ENCODE measurements at regions not wholly inside any gene's neighbourhood (a gene's known extent, or its start where the extent isn't known, plus 50 kb on each side); places are given as distances from the start of the nearest gene placed in this dataset.

DNA sequence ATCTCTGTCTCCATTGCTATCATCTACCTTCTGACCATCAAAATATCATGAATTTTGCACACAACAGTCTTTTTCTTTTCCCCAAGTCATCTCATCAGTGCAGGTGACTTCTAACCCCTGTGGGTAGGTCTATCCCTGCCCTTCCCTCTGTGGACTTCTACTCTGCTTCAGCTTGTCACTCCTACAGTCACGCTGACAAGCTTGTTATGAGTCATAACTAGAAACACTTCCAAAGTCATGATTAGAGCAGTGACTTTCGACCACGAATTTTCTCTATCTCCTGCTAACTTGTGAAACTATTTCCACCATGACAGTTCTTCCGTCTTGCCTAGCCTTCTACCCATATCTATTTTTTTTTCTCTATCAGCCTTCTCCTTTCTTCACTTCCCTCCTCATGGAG is 343.7 kb upstream of the ARGLU1 start:
- H3K9me3 Mint-ChIP-seq = peaks cover 9% of the 10 kb centered on the region
- DNase-seq (ENCODE audit: low spot score) (no peak), ATAC-seq (no peak)
- no peak overlapping the region for H3K4me3 Mint-ChIP-seq
- ChIA-PET CTCF (no interaction called here), POLR2A (no interaction called here)
- H3K27ac Mint-ChIP-seq = no peak overlapping the region
- no peaks in the 10 kb centered on the region for H3K36me3 Mint-ChIP-seq
- peaks cover 50% of the 10 kb centered on the region for H3K4me1 Mint-ChIP-seq
- TF ChIP-seq GTF2I (CRISPR knock-in tag; conservative IDR thresholded peaks at IDR 0.05) = no peak
- no peak for TF ChIP-seq HMGA2 (CRISPR knock-in tag; IDR thresholded peaks at IDR 0.05)
- TF ChIP-seq, protein P1, sequence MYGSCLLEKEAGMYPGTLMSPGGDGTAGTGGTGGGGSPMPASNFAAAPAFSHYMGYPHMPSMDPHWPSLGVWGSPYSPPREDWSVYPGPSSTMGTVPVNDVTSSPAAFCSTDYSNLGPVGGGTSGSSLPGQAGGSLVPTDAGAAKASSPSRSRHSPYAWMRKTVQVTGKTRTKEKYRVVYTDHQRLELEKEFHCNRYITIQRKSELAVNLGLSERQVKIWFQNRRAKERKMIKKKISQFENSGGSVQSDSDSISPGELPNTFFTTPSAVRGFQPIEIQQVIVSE (CRISPR knock-in tag; IDR thresholded peaks at IDR 0.05; ENCODE audit: borderline replicate concordance) = no peak
- TF ChIP-seq CREB1 (CRISPR knock-in tag; IDR thresholded peaks at IDR 0.05) = no peak
- no peak for TF ChIP-seq SMAD4 (CRISPR knock-in tag; IDR thresholded peaks at IDR 0.05)
- TF ChIP-seq OVOL2 (CRISPR knock-in tag; IDR thresholded peaks at IDR 0.05; ENCODE audit: borderline replicate concordance) = no peak
- TF ChIP-seq, protein P2, sequence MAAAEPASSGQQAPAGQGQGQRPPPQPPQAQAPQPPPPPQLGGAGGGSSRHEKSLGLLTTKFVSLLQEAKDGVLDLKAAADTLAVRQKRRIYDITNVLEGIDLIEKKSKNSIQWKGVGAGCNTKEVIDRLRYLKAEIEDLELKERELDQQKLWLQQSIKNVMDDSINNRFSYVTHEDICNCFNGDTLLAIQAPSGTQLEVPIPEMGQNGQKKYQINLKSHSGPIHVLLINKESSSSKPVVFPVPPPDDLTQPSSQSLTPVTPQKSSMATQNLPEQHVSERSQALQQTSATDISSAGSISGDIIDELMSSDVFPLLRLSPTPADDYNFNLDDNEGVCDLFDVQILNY (CRISPR knock-in tag; IDR thresholded peaks at IDR 0.05) = no peak
- TF ChIP-seq EMX1 (CRISPR knock-in tag; IDR thresholded peaks at IDR 0.05) = no peak
- TF ChIP-seq, protein P3, sequence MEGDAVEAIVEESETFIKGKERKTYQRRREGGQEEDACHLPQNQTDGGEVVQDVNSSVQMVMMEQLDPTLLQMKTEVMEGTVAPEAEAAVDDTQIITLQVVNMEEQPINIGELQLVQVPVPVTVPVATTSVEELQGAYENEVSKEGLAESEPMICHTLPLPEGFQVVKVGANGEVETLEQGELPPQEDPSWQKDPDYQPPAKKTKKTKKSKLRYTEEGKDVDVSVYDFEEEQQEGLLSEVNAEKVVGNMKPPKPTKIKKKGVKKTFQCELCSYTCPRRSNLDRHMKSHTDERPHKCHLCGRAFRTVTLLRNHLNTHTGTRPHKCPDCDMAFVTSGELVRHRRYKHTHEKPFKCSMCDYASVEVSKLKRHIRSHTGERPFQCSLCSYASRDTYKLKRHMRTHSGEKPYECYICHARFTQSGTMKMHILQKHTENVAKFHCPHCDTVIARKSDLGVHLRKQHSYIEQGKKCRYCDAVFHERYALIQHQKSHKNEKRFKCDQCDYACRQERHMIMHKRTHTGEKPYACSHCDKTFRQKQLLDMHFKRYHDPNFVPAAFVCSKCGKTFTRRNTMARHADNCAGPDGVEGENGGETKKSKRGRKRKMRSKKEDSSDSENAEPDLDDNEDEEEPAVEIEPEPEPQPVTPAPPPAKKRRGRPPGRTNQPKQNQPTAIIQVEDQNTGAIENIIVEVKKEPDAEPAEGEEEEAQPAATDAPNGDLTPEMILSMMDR (IDR thresholded peaks at IDR 0.05) = no peak
- TF ChIP-seq TEAD4 (CRISPR knock-in tag; IDR thresholded peaks at IDR 0.05) = no peak
- TF ChIP-seq, protein P4, sequence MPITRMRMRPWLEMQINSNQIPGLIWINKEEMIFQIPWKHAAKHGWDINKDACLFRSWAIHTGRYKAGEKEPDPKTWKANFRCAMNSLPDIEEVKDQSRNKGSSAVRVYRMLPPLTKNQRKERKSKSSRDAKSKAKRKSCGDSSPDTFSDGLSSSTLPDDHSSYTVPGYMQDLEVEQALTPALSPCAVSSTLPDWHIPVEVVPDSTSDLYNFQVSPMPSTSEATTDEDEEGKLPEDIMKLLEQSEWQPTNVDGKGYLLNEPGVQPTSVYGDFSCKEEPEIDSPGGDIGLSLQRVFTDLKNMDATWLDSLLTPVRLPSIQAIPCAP (CRISPR knock-in tag; IDR thresholded peaks at IDR 0.05) = no peak
- no peaks in the 10 kb centered on the region; the same call in 1 of the 2 replicates for H3K27me3 Mint-ChIP-seq (ENCODE audit: low read depth)

DNA sequence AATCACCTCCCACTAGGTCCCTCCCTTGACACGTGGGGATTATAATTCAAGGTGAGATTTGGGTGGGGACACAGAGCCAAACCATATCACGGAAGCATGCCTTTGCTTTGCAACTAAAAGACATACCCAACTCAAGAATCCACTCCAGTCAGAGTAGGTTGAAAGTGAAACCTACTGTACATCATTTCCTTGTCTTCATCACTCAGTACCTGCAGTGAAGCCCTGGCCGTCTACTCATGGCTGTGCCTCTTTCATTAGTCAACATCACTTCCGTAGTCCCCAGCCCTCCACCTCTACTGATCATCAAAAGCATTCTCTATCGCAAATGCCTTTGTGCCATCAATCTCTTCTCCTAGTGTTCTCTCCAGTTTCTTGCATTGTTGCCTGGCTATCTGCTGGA is 343.1 kb upstream of the ARGLU1 start:
- H3K9me3 Mint-ChIP-seq = peaks cover 9% of the 10 kb centered on the region
- peaks cover 50% of the 10 kb centered on the region for H3K4me1 Mint-ChIP-seq
- no peak for ATAC-seq
- no peaks in the 10 kb centered on the region for H3K36me3 Mint-ChIP-seq
- H3K27me3 Mint-ChIP-seq (ENCODE audit: low read depth) = no peaks in the 10 kb centered on the region; the same call in 1 of the 2 replicates
- no peak overlapping the region for H3K4me3 Mint-ChIP-seq
- POLR2A ChIA-PET = no interaction called here
- no peak for DNase-seq (ENCODE audit: low spot score)
- CTCF ChIA-PET = no interaction called here
- H3K27ac Mint-ChIP-seq = no peak overlapping the region
- TF ChIP-seq, protein P5, sequence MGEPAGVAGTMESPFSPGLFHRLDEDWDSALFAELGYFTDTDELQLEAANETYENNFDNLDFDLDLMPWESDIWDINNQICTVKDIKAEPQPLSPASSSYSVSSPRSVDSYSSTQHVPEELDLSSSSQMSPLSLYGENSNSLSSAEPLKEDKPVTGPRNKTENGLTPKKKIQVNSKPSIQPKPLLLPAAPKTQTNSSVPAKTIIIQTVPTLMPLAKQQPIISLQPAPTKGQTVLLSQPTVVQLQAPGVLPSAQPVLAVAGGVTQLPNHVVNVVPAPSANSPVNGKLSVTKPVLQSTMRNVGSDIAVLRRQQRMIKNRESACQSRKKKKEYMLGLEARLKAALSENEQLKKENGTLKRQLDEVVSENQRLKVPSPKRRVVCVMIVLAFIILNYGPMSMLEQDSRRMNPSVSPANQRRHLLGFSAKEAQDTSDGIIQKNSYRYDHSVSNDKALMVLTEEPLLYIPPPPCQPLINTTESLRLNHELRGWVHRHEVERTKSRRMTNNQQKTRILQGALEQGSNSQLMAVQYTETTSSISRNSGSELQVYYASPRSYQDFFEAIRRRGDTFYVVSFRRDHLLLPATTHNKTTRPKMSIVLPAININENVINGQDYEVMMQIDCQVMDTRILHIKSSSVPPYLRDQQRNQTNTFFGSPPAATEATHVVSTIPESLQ (CRISPR knock-in tag; IDR thresholded peaks at IDR 0.05) = no peak
- TF ChIP-seq, protein P6, sequence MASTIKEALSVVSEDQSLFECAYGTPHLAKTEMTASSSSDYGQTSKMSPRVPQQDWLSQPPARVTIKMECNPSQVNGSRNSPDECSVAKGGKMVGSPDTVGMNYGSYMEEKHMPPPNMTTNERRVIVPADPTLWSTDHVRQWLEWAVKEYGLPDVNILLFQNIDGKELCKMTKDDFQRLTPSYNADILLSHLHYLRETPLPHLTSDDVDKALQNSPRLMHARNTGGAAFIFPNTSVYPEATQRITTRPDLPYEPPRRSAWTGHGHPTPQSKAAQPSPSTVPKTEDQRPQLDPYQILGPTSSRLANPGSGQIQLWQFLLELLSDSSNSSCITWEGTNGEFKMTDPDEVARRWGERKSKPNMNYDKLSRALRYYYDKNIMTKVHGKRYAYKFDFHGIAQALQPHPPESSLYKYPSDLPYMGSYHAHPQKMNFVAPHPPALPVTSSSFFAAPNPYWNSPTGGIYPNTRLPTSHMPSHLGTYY (CRISPR knock-in tag; IDR thresholded peaks at IDR 0.05) = no peak
- TF ChIP-seq HMGA2 (CRISPR knock-in tag; IDR thresholded peaks at IDR 0.05) (no peak), FOXJ3 (CRISPR knock-in tag; IDR thresholded peaks at IDR 0.05; ENCODE audit: borderline replicate concordance) (no peak), PRRX2 (CRISPR knock-in tag; IDR thresholded peaks at IDR 0.05) (no peak), OVOL2 (CRISPR knock-in tag; IDR thresholded peaks at IDR 0.05; ENCODE audit: borderline replicate concordance) (no peak), ZNF138 (CRISPR knock-in tag; conservative IDR thresholded peaks at IDR 0.05) (no peak), ETV6 (CRISPR knock-in tag; IDR thresholded peaks at IDR 0.05) (no peak)
- TF ChIP-seq, protein P7, sequence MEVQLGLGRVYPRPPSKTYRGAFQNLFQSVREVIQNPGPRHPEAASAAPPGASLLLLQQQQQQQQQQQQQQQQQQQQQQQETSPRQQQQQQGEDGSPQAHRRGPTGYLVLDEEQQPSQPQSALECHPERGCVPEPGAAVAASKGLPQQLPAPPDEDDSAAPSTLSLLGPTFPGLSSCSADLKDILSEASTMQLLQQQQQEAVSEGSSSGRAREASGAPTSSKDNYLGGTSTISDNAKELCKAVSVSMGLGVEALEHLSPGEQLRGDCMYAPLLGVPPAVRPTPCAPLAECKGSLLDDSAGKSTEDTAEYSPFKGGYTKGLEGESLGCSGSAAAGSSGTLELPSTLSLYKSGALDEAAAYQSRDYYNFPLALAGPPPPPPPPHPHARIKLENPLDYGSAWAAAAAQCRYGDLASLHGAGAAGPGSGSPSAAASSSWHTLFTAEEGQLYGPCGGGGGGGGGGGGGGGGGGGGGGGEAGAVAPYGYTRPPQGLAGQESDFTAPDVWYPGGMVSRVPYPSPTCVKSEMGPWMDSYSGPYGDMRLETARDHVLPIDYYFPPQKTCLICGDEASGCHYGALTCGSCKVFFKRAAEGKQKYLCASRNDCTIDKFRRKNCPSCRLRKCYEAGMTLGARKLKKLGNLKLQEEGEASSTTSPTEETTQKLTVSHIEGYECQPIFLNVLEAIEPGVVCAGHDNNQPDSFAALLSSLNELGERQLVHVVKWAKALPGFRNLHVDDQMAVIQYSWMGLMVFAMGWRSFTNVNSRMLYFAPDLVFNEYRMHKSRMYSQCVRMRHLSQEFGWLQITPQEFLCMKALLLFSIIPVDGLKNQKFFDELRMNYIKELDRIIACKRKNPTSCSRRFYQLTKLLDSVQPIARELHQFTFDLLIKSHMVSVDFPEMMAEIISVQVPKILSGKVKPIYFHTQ (CRISPR knock-in tag; IDR thresholded peaks at IDR 0.05) = no peak
- TF ChIP-seq, protein P8, sequence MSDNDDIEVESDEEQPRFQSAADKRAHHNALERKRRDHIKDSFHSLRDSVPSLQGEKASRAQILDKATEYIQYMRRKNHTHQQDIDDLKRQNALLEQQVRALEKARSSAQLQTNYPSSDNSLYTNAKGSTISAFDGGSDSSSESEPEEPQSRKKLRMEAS (CRISPR knock-in tag; IDR thresholded peaks at IDR 0.05) = no peak
- TF ChIP-seq, protein P9, sequence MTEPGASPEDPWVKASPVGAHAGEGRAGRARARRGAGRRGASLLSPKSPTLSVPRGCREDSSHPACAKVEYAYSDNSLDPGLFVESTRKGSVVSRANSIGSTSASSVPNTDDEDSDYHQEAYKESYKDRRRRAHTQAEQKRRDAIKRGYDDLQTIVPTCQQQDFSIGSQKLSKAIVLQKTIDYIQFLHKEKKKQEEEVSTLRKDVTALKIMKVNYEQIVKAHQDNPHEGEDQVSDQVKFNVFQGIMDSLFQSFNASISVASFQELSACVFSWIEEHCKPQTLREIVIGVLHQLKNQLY (CRISPR knock-in tag; IDR thresholded peaks at IDR 0.05) = no peak
- TF ChIP-seq, protein P3 (IDR thresholded peaks at IDR 0.05) = no peak
